OCI-LY3 (cell line): ENCODE measurements at regions not wholly inside any gene's neighbourhood (a gene's known extent, or its start where the extent isn't known, plus 50 kb on each side); places are given as distances from the start of the nearest gene placed in this dataset.

Experiments
- CTCF ChIP-seq: fragments of 200-600, 300-600 bp; sonication (generic); IDR thresholded peaks from 2 replicates; pipeline ENCODE4 v1.5.1; 2014; ENCODE audit warnings: antibody characterized with exemption, low read length, low read depth
- EZH2phosphoT487 ChIP-seq: fragments of 200-600 bp; shearing (Covaris generic); IDR thresholded peaks from 2 replicates; pipeline ENCODE4 v1.6.1; 2018; ENCODE audit warnings: antibody characterized with exemption, mixed run types, low read depth

GRCh38 chr5:166532456-166533220 lies 1758.8 kb upstream of the WWC1 start:
- TF ChIP-seq CTCF, result no peak
- TF ChIP-seq EZH2phosphoT487, result no peak
